ENCODE measurements at regions not wholly inside any gene's neighbourhood (a gene's known extent, or its start where the extent isn't known, plus 50 kb on each side); places are given as distances from the start of the nearest gene placed in this dataset.

DNA sequence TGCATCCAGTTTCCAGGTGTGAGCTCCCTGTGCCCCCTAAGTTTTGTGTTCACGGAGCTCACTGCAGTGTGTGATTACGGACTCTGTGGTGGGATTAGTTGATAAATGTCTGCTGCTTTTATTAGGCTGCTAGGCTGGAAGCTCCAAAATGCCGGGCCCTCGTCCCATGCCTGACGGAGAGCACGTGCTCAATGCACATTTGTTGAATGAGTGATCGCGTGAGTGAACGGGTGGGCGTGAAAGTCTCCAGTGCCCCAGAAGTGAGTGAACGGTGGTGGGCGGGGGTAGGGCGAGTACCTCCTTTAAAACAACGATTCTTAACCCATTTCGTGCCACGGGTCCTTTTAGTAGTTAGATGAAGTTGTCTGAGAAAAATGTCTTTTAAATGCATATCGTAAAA, 175.5 kb downstream of the AACS start:
- Mint-ChIP-seq H3K9me3 (no peaks in the 10 kb centered on the region), H3K4me3 (no peak overlapping the region), H3K36me3 (peaks cover 9% of the 10 kb centered on the region; the same call in 1 of the 2 replicates), H3K27ac (peak overlapping the region; percentile 80; the same call in 1 of the 2 replicates), H3K4me1 (peaks cover 47% of the 10 kb centered on the region), H3K27me3 (ENCODE audit: low read depth) (no peaks in the 10 kb centered on the region)
- ChIA-PET POLR2A (no interaction called here), CTCF (interaction anchor here (1.6 kb wide), 1 partner anchor 12 kb away, joined by 3 read pairs; no protein-coding TSS in a partner anchor)
- ATAC-seq (no peak), DNase-seq (ENCODE audit: low spot score) (no peak)
- no peak for TF ChIP-seq AFF4 (CRISPR knock-in tag; IDR thresholded peaks at IDR 0.05; ENCODE audit: borderline replicate concordance)

GRCh38 chr12:125243811-125244210, 178.6 kb downstream of the AACS start:
- POLR2A ChIA-PET, result no interaction called here
- H3K4me3 Mint-ChIP-seq, result no peak overlapping the region
- no peak for TF ChIP-seq AFF4 (CRISPR knock-in tag; IDR thresholded peaks at IDR 0.05; ENCODE audit: borderline replicate concordance)
- no peak for TF ChIP-seq ZNF423 (CRISPR knock-in tag; IDR thresholded peaks at IDR 0.05)
- TF ChIP-seq ATF2 (CRISPR knock-in tag; IDR thresholded peaks at IDR 0.05; ENCODE audit: borderline replicate concordance, low read depth), result no peak
- no peak for TF ChIP-seq HMGA2 (CRISPR knock-in tag; IDR thresholded peaks at IDR 0.05)
- no peak for TF ChIP-seq SMAD4 (CRISPR knock-in tag; IDR thresholded peaks at IDR 0.05)
- no peak for TF ChIP-seq PRDM15 (CRISPR knock-in tag; IDR thresholded peaks at IDR 0.05)
- no peak for TF ChIP-seq CREM (CRISPR knock-in tag; IDR thresholded peaks at IDR 0.05)
- TF ChIP-seq SP1 (CRISPR knock-in tag; conservative IDR thresholded peaks at IDR 0.05), result no peak
- TF ChIP-seq, protein P1, sequence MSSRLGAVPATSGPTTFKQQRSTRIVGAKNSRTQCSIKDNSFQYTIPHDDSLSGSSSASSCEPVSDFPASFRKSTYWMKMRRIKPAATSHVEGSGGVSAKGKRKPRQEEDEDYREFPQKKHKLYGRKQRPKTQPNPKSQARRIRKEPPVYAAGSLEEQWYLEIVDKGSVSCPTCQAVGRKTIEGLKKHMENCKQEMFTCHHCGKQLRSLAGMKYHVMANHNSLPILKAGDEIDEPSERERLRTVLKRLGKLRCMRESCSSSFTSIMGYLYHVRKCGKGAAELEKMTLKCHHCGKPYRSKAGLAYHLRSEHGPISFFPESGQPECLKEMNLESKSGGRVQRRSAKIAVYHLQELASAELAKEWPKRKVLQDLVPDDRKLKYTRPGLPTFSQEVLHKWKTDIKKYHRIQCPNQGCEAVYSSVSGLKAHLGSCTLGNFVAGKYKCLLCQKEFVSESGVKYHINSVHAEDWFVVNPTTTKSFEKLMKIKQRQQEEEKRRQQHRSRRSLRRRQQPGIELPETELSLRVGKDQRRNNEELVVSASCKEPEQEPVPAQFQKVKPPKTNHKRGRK (CRISPR knock-in tag; IDR thresholded peaks at IDR 0.05; ENCODE audit: borderline replicate concordance), result no peak
- no peak for TF ChIP-seq MXD4 (CRISPR knock-in tag; IDR thresholded peaks at IDR 0.05; ENCODE audit: borderline replicate concordance)
- TF ChIP-seq TEAD4 (CRISPR knock-in tag; IDR thresholded peaks at IDR 0.05), result no peak
- no peak for TF ChIP-seq USF1 (CRISPR knock-in tag; IDR thresholded peaks at IDR 0.05)
- TF ChIP-seq PREB (CRISPR knock-in tag; IDR thresholded peaks at IDR 0.05; ENCODE audit: borderline replicate concordance), result no peak
- TF ChIP-seq ZNF396 (CRISPR knock-in tag; IDR thresholded peaks at IDR 0.05; ENCODE audit: borderline replicate concordance), result no peak
- TF ChIP-seq, protein P2, sequence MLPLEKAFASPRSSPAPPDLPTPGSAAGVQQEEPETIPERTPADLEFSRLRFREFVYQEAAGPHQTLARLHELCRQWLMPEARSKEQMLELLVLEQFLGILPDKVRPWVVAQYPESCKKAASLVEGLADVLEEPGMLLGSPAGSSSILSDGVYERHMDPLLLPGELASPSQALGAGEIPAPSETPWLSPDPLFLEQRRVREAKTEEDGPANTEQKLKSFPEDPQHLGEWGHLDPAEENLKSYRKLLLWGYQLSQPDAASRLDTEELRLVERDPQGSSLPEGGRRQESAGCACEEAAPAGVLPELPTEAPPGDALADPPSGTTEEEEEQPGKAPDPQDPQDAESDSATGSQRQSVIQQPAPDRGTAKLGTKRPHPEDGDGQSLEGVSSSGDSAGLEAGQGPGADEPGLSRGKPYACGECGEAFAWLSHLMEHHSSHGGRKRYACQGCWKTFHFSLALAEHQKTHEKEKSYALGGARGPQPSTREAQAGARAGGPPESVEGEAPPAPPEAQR (CRISPR knock-in tag; IDR thresholded peaks at IDR 0.05), result no peak
- TF ChIP-seq RORB (CRISPR knock-in tag; IDR thresholded peaks at IDR 0.05), result no peak

More at GRCh38 chr12:125243811-125244210, 178.6 kb downstream of the AACS start:
- no peak for ATAC-seq
- Mint-ChIP-seq H3K4me1 (peaks cover 46% of the 10 kb centered on the region), H3K27ac (no peak overlapping the region), H3K9me3 (peaks cover 6% of the 10 kb centered on the region; the same call in 1 of the 2 replicates), H3K27me3 (ENCODE audit: low read depth) (no peaks in the 10 kb centered on the region), H3K36me3 (peaks cover 9% of the 10 kb centered on the region)
- CTCF ChIA-PET, result no interaction called here
- no peak for DNase-seq (ENCODE audit: low spot score)
